ENCODE measurements at regions not wholly inside any gene's neighbourhood (a gene's known extent, or its start where the extent isn't known, plus 50 kb on each side); places are given as distances from the start of the nearest gene placed in this dataset.

DNA sequence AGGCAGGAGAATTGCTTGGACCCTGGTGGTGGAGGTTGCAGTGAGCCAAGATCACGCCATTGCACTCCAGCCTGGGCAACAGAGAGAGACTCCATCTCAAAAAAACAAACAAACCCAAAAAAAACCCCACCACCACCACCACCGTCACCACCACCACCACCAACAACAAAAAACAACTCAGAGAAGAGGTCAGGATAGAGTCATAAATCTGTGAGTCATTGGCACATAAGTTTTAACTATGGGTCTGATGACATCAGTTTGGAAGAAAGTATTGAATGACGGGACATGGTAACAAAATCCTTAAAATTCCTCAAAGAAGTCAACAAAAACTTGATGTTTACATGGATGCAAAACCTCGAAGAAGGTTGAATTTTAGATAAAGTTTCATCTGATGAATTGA, 288.0 kb upstream of the SFRP2 start:
- H3K27me3 Mint-ChIP-seq (ENCODE audit: insufficient read depth, unreplicated experiment): peaks cover 10% of the 10 kb centered on the region
- Histone ChIP-seq H3K36me3 (ENCODE audit: control insufficient read depth, insufficient read depth, low read length) (no peaks in the 10 kb centered on the region), H3K27me3 (replicated peaks; ENCODE audit: control insufficient read depth, insufficient read depth, low read length) (no peaks in the 10 kb centered on the region), H3K4me1 (no peaks in the 10 kb centered on the region), H3K4me3 (ENCODE audit: low read depth, low read length) (no peak overlapping the region), H3K9me3 (no peaks in the 10 kb centered on the region)
- TF ChIP-seq, protein P1, sequence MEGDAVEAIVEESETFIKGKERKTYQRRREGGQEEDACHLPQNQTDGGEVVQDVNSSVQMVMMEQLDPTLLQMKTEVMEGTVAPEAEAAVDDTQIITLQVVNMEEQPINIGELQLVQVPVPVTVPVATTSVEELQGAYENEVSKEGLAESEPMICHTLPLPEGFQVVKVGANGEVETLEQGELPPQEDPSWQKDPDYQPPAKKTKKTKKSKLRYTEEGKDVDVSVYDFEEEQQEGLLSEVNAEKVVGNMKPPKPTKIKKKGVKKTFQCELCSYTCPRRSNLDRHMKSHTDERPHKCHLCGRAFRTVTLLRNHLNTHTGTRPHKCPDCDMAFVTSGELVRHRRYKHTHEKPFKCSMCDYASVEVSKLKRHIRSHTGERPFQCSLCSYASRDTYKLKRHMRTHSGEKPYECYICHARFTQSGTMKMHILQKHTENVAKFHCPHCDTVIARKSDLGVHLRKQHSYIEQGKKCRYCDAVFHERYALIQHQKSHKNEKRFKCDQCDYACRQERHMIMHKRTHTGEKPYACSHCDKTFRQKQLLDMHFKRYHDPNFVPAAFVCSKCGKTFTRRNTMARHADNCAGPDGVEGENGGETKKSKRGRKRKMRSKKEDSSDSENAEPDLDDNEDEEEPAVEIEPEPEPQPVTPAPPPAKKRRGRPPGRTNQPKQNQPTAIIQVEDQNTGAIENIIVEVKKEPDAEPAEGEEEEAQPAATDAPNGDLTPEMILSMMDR (IDR thresholded peaks at IDR 0.05; ENCODE audit: insufficient read depth in 1 of 2, low read depth in 1 of 2, low read length in 1 of 2, severe bottlenecking in 1 of 2, unreplicated experiment in 1 of 2): no peak
- intact Hi-C loops (cut with micrococcal nuclease; ENCODE audit: unreplicated experiment): no loop called here
- H3K36me3 Mint-ChIP-seq (ENCODE audit: insufficient read depth, unreplicated experiment): no peaks in the 10 kb centered on the region
- CTCF ChIA-PET: no interaction called here
- H3K27ac Mint-ChIP-seq (ENCODE audit: unreplicated experiment): no peak overlapping the region
- DNase-seq: no peak
- no TSS peak for BruUV-seq (replicated peaks)
- POLR2A ChIA-PET: no interaction called here
- H3K4me1 Mint-ChIP-seq (ENCODE audit: low read depth, unreplicated experiment): no peaks in the 10 kb centered on the region
- H3K9me3 Mint-ChIP-seq (ENCODE audit: unreplicated experiment): no peaks in the 10 kb centered on the region
- H3K4me3 Mint-ChIP-seq (ENCODE audit: unreplicated experiment): no peak overlapping the region

DNA sequence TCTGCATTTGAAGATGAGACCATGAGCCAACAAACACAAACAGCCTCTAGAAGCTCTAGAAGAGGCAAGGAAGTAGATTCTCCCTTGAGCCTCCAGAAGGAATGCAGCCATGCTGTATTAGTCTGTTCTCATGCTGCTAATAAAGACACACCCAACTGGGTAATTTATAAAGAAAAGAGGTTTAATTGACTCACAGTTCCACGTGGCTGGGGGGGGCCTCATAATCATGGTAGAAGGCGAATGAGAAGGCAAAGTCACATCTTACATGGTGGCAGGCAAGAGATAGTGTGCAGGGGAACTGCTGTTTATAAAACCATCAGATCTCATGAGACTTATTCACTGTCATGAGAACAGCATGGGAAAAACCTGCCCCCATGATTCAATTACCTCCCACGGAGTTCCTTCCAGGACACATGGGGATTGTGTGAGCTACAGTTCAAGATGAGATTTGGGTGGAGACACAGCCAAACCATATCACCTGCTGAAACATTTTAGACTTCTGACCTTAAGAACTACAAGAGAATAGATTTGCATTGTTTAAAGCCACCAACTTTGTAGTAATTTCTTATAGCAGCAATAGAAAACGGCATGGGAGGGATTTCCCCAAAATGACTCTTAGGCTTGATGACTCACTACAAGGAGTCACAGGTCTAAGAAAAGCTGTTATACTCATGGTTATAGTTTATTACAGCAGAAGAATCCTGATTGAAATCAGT, 284.4 kb upstream of the SFRP2 start:
- no peak for DNase-seq
- no peaks in the 10 kb centered on the region for H3K9me3 Mint-ChIP-seq (ENCODE audit: unreplicated experiment)
- no TSS peak for BruUV-seq (replicated peaks)
- H3K4me1 Mint-ChIP-seq (ENCODE audit: low read depth, unreplicated experiment): no peaks in the 10 kb centered on the region
- POLR2A ChIA-PET: no interaction called here
- no peaks in the 10 kb centered on the region for H3K27me3 ChIP-seq (replicated peaks; ENCODE audit: control insufficient read depth, insufficient read depth, low read length)
- H3K36me3 ChIP-seq (ENCODE audit: control insufficient read depth, insufficient read depth, low read length): no peaks in the 10 kb centered on the region
- H3K4me3 Mint-ChIP-seq (ENCODE audit: unreplicated experiment): no peak overlapping the region
- H3K4me1 ChIP-seq: no peaks in the 10 kb centered on the region
- no peaks in the 10 kb centered on the region for H3K9me3 ChIP-seq
- H3K4me3 ChIP-seq (ENCODE audit: low read depth, low read length): no peak overlapping the region
- peaks cover 4% of the 10 kb centered on the region for H3K27me3 Mint-ChIP-seq (ENCODE audit: insufficient read depth, unreplicated experiment)
- TF ChIP-seq, protein P1 (IDR thresholded peaks at IDR 0.05; ENCODE audit: insufficient read depth in 1 of 2, low read depth in 1 of 2, low read length in 1 of 2, severe bottlenecking in 1 of 2, unreplicated experiment in 1 of 2): no peak
- H3K36me3 Mint-ChIP-seq (ENCODE audit: insufficient read depth, unreplicated experiment): no peaks in the 10 kb centered on the region
- intact Hi-C loops (cut with micrococcal nuclease; ENCODE audit: unreplicated experiment): no loop called here
- no peak overlapping the region for H3K27ac Mint-ChIP-seq (ENCODE audit: unreplicated experiment)
- CTCF ChIA-PET: no interaction called here

DNA sequence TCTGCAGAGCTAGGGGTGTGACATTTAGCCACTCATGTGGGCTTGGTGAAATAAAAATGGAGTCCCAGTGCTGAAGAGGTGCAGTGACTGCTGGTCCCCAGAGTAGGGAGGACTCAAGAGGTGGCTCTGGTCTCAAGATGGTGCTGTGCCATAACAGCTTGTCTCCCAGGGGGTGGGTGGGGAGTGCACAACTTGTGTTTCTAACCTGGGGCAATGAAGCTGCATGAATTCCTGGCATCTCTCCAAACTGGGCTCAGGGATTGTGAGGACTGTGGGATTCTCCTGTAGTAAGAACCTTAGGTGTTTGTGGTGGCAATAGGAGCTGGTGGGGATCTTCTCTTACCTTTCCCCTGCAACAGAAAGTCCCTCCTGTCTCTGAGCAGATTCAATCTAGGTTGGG, 278.9 kb upstream of the SFRP2 start:
- no peaks in the 10 kb centered on the region for H3K4me1 Mint-ChIP-seq (ENCODE audit: low read depth, unreplicated experiment)
- H3K27ac Mint-ChIP-seq (ENCODE audit: unreplicated experiment): no peak overlapping the region
- Histone ChIP-seq H3K36me3 (ENCODE audit: control insufficient read depth, insufficient read depth, low read length) (no peaks in the 10 kb centered on the region), H3K4me3 (ENCODE audit: low read depth, low read length) (no peak overlapping the region), H3K9me3 (no peaks in the 10 kb centered on the region), H3K4me1 (no peaks in the 10 kb centered on the region), H3K27me3 (replicated peaks; ENCODE audit: control insufficient read depth, insufficient read depth, low read length) (no peaks in the 10 kb centered on the region)
- H3K36me3 Mint-ChIP-seq (ENCODE audit: insufficient read depth, unreplicated experiment): no peaks in the 10 kb centered on the region
- intact Hi-C loops (cut with micrococcal nuclease; ENCODE audit: unreplicated experiment): no loop called here
- H3K9me3 Mint-ChIP-seq (ENCODE audit: unreplicated experiment): peaks cover 14% of the 10 kb centered on the region
- no peak overlapping the region for H3K4me3 Mint-ChIP-seq (ENCODE audit: unreplicated experiment)
- TF ChIP-seq, protein P1 (IDR thresholded peaks at IDR 0.05; ENCODE audit: insufficient read depth in 1 of 2, low read depth in 1 of 2, low read length in 1 of 2, severe bottlenecking in 1 of 2, unreplicated experiment in 1 of 2): no peak
- ChIA-PET POLR2A (no interaction called here), CTCF (no interaction called here)
- no peak for DNase-seq
- no TSS peak for BruUV-seq (replicated peaks)
- no peaks in the 10 kb centered on the region for H3K27me3 Mint-ChIP-seq (ENCODE audit: insufficient read depth, unreplicated experiment)

All from Caco-2 (cell line).